SK-N-MC (cell line): ENCODE measurements at regions not wholly inside any gene's neighbourhood (a gene's known extent, or its start where the extent isn't known, plus 50 kb on each side); places are given as distances from the start of the nearest gene placed in this dataset.

Experiments used
- EZH2 ChIP-seq: fragments of 200-600 bp; sonication (generic); IDR thresholded peaks from one replicate; pipeline ENCODE4 v1.6.1; 2017; ENCODE audit warnings: antibody characterized with exemption
- FOXP2 ChIP-seq: optimal IDR thresholded peaks from 2 replicates; pipeline ENCODE3; 2011; ENCODE audit warnings: mild to moderate bottlenecking, moderate library complexity; ENCODE audit not compliant: insufficient read depth; ENCODE audit errors: extremely low read length, control extremely low read depth
- POLR2AphosphoS5 ChIP-seq: IDR thresholded peaks from 2 replicates; pipeline ENCODE4 v1.6.1; 2012; ENCODE audit warnings: mild to moderate bottlenecking, low read depth, low read length, borderline replicate concordance

GRCh38 chr13:39100996-39101738, 62.9 kb downstream of the NHLRC3 start:
- TF ChIP-seq POLR2AphosphoS5 (no peak), EZH2 (no peak), FOXP2 (no peak)
